PFSK-1 (cell line): ENCODE measurements at regions not wholly inside any gene's neighbourhood (a gene's known extent, or its start where the extent isn't known, plus 50 kb on each side); places are given as distances from the start of the nearest gene placed in this dataset.

Experiments used
- FOXP2 ChIP-seq: optimal IDR thresholded peaks from 2 replicates; pipeline ENCODE3; 2011; ENCODE audit warnings: borderline replicate concordance, control low read depth, inconsistent platforms; ENCODE audit not compliant: insufficient read depth; ENCODE audit errors: extremely low read length, extremely low read depth
- POLR2AphosphoS5 ChIP-seq: IDR thresholded peaks from 2 replicates; pipeline ENCODE4 v1.6.1; 2012; ENCODE audit warnings: low read depth, mild to moderate bottlenecking, control low read depth, low read length, moderate library complexity
- REST ChIP-seq, 2 experiments: IDR thresholded peaks; 2 replicates each; pipeline versions ENCODE4 v1.6.1 to v1.8.0; 2011 to 2012; ENCODE audit warnings: low read depth in 2 of 2, low read length in 2 of 2, control low read depth in 1 of 2, inconsistent platforms in 1 of 2, mild to moderate bottlenecking in 1 of 2, moderate library complexity in 1 of 2; ENCODE audit not compliant: insufficient read depth in 1 of 2
- SIN3A ChIP-seq: IDR thresholded peaks from 2 replicates; pipeline ENCODE4 v1.6.1; 2012; ENCODE audit warnings: mild to moderate bottlenecking, low read length, moderate library complexity, borderline replicate concordance; ENCODE audit not compliant: insufficient read depth
- TAF1 ChIP-seq: IDR thresholded peaks from 2 replicates; pipeline ENCODE4 v1.6.1; 2012; ENCODE audit warnings: low read length, control low read depth, borderline replicate concordance; ENCODE audit not compliant: insufficient read depth

GRCh38 chr4:181998398-181999295 is 244.6 kb upstream of the TENM3 start:
- no peak for TF ChIP-seq REST (IDR thresholded peaks at IDR 0.05; ENCODE audit: insufficient read depth in 1 of 2, low read depth in 2 of 2, low read length in 2 of 2)
- TF ChIP-seq POLR2AphosphoS5: no peak
- TF ChIP-seq FOXP2: no peak
- no peak for TF ChIP-seq TAF1
- no peak for TF ChIP-seq SIN3A

GRCh38 chr4:182000077-182000476 is 243.1 kb upstream of the TENM3 start:
- no peak for TF ChIP-seq REST (IDR thresholded peaks at IDR 0.05; ENCODE audit: insufficient read depth in 1 of 2, low read depth in 2 of 2, low read length in 2 of 2)
- no peak for TF ChIP-seq SIN3A

- TF ChIP-seq FOXP2 (no peak), POLR2AphosphoS5 (no peak), TAF1 (no peak), SIN3A (no peak), REST (IDR thresholded peaks at IDR 0.05; ENCODE audit: insufficient read depth in 1 of 2, low read depth in 2 of 2, low read length in 2 of 2) (no peak)
Observed at GRCh38 chr4:182010876-182011275, 232.3 kb upstream of the TENM3 start.

GRCh38 chr4:182014164-182014563 is 229.0 kb upstream of the TENM3 start:
- TF ChIP-seq FOXP2 (no peak), POLR2AphosphoS5 (no peak), REST (IDR thresholded peaks at IDR 0.05; ENCODE audit: insufficient read depth in 1 of 2, low read depth in 2 of 2, low read length in 2 of 2) (no peak), TAF1 (no peak), SIN3A (no peak)

- no peak for TF ChIP-seq SIN3A
- no peak for TF ChIP-seq POLR2AphosphoS5
- no peak for TF ChIP-seq REST (IDR thresholded peaks at IDR 0.05; ENCODE audit: insufficient read depth in 1 of 2, low read depth in 2 of 2, low read length in 2 of 2)
Observed at GRCh38 chr4:182015014-182015413, 228.2 kb upstream of the TENM3 start.
